Stimulated activated CD8-positive, alpha-beta memory T cell treated with anti-CD3 and anti-CD28 coated beads, Interleukin-7, amount 100 ng/mL, for 48 hours (primary cell): ENCODE measurements at regions not wholly inside any gene's neighbourhood (a gene's known extent, or its start where the extent isn't known, plus 50 kb on each side); places are given as distances from the start of the nearest gene placed in this dataset.

Experiments used
- DNase-seq, 2 donors: peaks; one replicate each; pipeline ENCODE4 v3.0.0-alpha.2; 2020; ENCODE audit warnings: low read depth in 1 of 2; ENCODE audit errors: extremely low read depth in 1 of 2

DNA sequence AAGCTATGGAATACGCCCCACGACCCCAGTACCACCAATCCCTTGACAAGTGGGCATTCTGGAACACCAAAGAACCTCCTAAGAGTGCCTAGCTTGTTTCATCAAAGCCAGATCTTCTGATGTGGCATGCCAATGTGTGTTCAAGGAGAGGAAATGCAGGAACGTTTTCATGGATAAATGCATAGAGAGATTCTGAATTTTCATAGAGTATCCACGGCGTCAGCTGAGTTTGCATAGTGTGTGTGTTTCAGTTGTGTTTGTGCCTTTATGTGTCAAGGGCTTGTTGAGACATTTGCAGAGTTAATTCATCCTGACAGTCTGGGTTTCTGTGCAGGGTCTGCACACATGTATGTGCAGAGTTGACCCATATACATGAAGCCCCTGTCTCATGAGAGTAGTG is 172.7 kb upstream of the LRFN2 start:
- DNase-seq, result no peak

DNA sequence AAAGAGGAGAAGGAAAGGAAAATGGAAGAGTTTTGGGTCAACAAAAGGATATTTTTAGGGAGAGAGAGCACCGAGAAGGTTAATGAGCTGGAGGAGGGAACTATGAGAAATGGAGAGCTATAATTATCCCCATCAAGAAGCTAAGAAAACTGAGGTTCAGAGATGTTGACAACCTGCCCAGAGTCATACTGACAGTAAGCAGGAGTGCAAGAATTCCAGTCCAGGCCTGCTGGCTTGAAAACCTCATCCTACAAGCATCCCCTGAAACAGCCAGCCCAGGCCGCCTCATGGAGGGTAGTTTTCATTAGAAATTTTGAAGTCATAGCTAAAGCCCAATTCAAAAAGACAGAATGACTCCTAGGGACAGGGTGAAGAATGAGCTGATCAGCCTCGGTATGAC is 172.1 kb upstream of the LRFN2 start:
- no peak for DNase-seq

DNA sequence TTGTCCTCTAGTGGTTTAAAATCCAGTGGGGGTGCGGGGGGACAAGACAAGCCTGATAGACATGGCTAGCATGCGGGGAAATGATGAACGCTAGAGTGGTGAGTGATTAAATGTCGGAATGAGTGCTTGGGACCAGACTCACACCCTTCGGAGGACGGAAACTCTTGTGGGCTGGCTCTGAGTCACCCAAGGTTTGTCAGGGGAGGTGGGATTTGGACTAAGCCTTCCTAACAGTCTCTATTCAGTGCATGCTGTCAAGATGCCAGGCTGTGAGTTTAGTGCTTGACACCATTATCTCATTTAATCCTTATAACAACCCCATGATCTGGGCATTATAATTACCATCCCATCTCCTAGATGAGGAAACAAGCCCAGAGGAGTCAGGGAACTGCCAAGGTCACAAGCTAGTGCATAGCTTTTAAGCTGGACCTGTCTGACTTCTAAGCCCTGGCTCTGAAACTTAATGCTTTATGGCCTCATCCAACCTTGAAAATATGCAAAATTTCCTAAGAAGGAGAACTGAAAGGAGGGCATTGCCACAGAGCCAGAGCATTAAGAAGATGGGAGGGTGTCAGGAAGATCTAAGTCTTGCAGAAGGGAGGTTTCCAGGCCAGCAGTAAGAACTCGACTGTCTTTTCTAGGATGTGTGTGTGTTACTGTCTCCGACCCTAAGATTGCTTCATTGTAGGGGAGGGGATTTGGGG is 168.7 kb upstream of the LRFN2 start:
- DNase-seq, result peak in 1 of 2 donors; percentile 2

DNA sequence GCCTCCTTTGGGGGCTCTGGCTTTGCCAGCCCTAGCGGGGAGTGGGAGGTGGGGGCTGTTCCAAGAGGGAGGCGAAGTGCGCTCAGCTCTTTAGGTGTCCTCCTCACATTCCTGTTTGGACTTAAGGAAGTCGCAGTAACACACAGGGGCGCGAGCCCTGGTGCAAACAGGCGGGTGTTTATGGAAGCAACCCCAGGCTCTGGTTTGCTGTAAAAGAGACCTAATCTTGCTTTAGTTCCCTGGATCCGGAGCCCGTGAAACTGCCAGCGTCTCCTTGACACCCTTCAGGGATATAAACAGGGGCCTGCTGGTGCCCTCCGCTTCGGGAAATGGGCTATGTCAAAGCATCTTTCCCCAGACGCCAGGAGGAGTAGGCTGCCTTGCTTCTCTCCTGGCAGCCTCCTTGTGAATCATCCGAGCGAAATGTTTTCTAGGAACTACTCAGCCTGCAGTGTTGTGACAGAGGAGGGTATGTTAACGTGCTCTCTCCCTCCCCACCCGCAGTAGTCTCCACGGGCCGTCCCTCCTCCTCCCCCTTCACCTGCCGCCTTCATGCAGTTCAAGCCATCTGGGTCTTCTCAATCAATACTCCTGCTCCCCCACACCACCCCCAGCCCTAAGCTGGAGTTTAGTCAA is 168.0 kb upstream of the LRFN2 start:
- DNase-seq, result no peak

DNA sequence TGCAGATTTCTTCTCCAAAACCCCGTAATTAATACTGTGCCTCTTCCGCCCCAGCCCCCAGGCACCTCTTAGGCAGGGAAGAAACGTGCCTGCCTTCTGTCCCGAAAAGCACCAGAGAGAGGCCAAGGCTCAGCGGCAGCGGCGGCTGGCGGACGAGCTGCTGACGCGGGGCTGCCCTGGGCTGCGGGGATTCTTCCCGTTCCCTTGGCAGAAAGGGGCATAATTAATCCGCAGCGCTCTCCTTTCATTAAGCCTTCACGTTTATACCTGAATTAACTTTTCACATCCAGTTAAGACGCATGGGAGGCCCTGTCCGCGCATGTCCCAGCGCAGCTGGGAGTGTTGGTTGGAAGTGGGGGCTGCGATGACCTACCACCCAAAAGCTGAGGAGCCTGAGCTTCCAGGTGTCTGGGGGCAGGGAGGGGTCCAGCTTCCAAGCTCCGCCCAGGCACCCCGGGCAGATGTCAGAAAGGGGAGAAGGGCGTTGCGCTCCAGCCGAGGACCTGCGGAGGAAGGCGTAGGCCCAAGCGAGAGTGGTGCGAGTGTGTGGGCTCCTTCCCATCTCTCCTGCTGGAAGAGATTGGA is 167.4 kb upstream of the LRFN2 start:
- no peak for DNase-seq

DNA sequence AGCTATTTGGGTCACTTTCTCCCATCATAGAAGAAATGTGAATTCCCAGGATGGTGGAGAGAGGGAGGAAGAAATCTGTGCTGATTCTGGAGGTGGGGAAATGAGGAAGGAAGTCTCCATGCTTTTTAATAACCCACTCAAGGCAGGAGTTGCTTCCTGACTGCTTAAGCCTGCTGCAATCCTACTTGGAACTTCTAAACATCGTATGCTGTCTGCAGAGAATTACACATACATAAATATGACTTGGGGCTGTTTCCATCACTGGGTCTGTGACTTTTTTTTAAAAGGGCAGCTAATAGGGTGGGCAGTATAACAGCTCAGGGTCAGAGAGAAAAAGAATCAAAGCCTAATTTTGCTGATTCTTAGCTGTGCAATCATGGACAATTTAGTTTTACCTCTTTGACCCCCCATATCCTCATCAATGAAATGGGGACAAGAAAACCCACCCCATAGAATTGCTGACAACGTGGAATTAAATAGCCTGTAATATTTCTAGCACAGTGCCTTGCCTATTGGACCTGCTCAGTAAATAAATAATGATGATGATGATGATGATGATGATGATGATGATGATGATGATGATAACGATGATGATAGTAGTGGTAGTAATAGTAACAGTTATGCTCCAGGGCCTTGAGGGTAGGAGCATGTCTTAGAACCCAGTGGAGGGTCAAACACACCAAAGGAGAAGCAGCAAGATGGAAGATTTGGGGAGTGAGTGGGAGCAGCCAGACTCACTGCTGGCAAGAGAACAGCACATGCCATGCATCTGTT is 166.7 kb upstream of the LRFN2 start:
- DNase-seq, result no peak

DNA sequence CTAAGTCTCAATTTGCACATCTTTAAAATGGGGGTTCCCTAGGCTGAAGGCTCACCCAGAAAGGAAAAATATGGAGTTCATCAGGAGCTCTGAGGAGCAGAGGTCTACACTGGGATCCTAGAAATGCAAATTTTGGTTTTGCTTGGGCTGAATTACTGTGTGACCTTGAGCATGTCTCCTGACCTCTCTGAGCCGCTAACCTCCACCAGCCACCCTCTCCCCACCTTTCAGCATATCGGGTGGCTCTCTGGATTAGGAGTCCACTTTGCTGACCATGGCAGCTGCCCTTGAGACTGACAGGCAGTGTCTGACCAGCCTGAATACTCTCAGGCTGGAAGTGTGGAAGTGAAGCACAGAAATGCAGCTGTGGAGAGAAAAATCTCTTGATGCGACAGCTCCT is 165.9 kb upstream of the LRFN2 start:
- no peak for DNase-seq

DNA sequence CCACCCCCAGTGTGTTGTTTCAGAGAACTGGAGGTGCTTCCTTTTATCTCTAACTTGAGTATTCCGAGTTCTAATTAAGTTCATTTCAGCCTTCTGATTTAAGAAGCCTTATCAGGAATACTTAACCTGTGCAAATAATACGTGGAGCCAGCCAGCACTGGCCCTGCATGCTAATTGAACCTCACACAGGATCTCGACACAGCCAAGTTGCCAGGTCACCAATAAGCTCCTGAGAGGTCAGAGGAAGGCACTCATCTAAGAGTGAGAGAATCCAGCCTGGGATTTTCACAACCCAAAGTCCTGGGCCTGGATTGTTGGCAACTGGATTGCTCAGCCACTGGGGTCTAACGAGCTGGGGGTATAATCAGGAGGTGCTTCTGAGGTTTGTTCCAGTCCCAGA is 157.7 kb upstream of the LRFN2 start:
- DNase-seq, result no peak

DNA sequence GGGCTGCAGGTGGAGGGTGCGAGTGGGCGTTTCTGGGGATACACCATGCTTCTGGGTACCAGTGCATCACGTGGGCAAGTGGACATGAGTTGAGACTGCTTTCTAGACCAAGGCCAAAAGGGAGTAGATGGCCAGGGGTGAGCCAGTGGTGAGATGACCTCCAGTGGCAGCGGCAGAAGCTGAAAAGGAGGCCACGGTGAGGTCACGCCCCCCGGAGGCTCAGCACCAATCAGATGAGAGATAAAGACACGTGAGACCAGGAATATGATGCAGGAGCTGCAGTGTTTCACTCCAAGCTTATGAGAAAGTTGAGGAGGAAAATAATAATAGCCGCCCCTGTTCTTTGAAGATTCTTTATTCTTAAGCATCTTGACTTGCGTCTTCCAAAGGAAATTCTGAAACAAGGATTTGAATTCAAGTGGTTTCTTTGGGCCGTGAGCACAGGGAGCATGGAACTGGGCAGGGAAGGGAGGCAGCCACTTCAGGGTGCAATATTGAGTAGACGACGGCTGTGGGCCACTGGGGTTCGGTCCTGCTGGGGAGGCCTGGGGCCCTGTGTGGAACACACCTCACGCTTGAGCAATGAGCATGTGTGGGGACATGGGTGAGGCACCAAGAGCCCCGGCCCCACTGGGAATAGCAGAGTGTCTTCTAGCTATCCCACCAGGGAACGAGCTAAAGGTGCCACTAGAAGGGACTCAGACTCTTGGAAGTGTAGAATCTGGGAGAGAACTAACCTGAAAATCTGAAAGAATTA is 156.7 kb upstream of the LRFN2 start:
- no peak for DNase-seq

DNA sequence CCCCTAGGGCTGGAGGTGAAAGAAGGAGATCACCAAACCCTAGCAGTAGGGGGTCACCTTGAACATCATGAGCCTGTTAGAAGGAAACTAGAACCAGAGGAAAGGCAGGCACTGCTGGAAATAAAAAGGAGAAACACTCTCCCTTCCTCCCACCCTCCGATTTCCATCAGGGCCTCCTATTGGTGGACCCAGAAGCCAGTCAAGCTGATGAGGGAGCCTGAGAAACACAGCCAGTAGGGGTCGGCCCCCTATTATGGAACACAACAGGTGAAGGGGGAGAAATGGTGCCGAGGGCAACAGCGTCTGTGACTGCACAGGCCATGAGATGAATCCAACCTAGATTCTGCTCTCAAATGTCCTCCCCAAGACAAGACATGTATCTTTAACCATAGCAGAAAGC is 156.1 kb upstream of the LRFN2 start:
- DNase-seq, result no peak

DNA sequence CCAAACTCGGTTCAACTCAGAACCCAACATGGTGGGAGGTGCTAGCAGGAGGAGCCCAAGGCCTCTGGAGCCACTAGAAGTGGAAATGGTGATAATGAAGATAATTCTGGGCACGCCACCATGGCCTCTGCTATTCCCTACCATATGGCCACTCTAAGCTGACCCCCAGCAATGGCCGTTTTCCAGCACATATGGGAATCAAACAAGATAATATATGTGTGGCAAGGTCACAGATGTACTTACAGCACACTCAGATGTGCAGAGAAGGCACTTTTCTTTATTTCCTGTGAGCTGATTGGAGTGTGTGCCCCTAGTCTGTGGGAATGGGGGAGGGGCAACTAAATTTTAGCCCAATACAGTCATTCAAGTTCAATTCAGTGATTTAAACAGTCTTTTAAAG is 153.4 kb upstream of the LRFN2 start:
- DNase-seq, result no peak

DNA sequence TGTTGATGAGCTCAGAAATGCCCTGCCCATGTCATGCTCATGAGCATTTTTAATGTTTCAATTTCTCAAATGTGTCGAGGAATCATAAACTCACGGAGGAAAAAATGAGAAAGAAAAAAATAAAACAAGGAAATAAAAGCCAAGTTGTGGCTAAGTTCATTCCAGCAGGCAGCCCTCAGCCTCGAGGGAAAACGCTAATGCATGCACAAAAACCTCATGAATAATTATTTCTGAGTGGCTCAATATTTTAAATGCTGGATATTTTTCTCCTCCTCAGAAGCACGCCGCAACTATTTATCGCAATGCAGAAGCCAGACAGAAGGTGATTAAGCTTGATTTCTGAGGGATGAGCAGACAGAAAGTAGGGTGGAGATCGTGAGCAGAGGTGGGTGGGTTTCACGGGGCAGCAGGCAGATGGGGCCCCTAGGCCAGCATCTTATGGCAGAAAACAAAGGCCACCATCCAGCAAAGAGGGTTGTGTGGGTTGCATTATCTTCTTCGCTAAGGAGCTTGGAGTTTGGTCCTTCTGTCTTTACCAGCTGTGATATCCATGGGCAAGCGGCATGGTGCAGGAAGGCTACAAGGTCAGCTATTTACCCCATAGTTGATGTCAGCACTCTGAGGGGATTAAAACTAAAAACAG is 151.5 kb upstream of the LRFN2 start:
- no peak for DNase-seq

DNA sequence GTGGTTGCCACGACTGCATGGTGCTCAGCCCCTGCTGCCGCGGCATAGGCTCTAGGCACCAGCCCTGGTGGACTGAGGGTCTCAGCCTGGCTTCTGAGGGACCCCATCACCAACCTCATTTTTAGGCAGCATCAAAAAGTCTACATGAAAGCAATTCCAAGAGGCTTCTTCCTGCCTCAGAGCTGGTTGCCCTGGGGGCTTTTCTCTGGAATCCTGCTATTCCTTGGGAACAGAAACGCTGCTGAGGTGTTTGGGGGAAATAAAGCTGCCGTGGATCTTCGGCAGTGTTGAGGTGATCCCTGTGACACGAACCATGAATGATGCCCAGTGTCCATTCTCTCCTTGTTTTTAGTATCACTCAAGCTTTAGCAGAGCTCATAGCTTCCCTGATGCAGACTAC is 148.4 kb upstream of the LRFN2 start:
- DNase-seq, result no peak

DNA sequence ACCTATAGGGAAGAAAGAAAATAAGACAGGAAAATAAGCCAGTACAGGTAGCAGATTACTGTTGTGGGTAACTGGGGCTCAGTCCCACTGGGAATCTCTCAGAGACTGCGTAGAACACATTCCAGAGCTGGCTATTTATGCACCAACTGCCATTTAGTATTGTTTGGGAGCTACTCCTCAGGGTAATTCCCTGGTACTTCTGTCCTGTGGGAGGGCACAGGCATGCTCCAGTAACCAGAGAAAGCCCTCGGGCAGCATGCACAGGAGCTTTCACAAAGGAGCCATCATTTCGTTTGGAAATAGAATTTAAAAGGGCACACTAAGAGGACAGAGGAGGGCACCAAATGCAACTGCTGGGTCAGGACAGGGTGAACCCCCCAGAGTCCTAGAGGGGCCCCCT is 148.0 kb upstream of the LRFN2 start:
- no peak for DNase-seq

DNA sequence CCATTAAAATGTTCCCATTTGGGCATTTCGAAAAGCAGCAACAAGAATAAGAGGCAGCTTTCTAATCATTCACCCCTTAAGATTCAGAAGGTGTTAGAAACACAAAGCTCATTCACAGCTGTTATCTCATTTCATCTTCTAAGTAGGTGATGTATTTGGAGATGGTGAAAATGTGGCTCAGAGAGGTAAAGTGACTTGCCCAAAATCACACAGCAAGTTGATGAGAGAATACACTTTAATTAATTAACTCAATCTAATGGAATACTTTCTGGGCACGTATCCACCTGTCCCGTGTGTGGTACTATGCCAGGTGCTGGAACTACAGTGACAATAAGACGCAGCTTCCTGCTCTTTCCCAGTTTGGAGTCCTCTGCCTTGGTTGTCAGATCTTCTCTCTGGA is 147.4 kb upstream of the LRFN2 start:
- no peak for DNase-seq

DNA sequence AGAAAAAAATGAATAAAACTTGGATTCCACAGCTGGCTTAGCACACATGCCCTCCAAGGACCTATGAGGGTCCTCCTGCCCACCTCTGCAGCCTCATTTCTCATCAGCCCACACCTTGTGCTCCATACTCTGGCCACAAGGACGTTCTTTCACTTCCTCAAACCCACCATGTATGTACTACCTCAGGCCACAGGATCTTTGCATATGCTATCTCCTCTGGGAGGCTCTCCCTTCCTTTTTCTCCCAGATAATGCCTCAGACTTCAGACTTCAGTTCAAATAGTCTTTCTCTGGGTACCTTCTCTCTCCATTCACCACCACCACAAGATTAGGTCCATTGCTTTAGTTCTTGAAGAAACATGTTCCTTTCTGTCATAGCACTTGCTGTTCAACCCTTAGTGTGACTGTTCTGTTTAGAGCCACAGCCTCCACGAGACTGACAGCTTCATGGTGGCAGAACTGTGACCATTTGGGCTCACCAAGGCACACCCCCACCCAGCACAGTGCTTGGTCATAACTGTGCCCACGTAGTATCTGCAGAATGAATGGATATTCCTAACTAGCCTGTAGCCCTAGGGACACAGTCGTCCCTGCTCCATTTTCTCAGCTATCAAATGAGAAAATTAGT is 146.7 kb upstream of the LRFN2 start:
- no peak for DNase-seq

DNA sequence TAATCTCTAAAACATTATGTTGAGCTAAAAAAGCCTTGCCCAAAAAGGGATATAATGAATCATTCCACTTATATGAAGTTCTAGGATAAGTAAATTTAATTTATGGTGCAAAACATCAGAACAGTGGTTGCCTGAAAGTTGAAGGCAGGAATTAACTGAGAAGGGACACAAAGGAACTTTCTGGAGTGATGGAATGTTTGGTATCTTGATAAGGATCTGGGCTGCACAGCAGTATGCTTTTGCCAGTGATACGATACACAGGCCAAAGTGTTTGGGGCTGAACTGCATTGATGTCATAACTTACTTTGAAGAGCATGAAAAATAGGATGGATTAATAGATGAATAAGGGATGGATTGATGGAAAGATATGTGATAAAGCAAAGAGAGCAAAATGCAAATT is 146.1 kb upstream of the LRFN2 start:
- DNase-seq, result no peak

DNA sequence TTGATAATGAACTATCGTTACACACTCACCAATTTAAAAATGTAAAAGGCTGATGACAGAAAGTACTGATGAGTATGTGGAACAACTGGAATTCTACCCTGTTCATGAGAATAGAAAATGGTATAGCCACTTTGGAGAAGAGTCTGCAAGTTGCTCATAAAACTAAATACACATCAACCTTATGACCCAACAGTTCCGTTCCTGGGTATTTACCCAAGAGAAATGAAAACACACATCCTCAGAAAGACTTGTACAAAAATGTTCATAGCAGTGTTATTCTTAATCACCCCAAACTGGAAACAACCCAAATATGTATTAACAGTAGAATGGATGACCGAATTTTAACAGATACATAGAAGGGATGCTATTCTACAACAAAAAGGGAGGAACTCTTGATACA is 145.7 kb upstream of the LRFN2 start:
- DNase-seq, result no peak

DNA sequence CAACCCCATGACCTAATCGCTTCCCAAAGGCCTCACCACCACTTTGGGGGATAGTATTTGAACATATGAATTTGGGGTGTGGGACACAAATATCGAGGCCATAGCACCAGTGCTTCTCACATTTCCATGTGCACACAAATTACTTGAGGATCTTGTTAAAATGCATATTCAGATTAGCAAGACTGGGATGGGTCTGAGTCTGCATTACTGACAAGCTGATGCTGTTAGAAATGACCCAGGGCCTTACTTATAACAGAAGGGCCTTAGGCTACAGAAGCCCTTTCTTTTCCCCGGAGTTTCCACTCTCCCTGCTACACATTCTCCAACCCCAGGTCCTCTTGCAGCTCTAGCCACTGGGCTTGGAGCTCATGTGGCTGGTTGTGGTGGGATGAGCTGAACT is 141.5 kb upstream of the LRFN2 start:
- no peak for DNase-seq

DNA sequence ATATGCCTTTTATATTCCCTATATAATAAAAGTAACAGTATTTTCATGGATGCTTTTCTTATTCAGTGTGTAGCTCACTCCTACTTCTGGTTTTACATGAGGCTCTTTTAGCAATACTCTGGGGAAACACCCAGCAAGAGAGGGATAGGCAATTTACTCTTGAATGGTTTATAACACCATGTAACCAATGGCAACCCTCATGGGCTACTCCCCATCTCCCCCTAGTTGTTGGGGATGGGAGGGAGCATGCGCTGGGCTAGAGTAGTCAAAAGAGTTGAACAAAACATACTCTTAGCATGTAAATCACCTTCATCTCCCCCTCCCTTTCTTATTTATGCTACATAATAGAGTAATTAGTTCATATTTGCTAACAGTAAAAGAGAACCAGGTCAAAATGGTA is 140.1 kb upstream of the LRFN2 start:
- DNase-seq, result no peak
